D721Med (cell line): ENCODE measurements at regions not wholly inside any gene's neighbourhood (a gene's known extent, or its start where the extent isn't known, plus 50 kb on each side); places are given as distances from the start of the nearest gene placed in this dataset.

Source experiments
- DNase-seq: peaks from one replicate; pipeline ENCODE4 v3.0.0; 2011; ENCODE audit warnings: low spot score; ENCODE audit not compliant: insufficient read length
- FAIRE-seq: peaks from 2 replicates; lab custom pipeline; 2011; peaks lifted over from hg19 to GRCh38; lab: Jason Lieb, UNC
- TF ChIP-seq, protein P1 (sequence below): IDR thresholded peaks from 2 replicates; pipeline ENCODE4 v1.5.1; 2012; ENCODE audit warnings: mild to moderate bottlenecking, control low read depth; ENCODE audit not compliant: insufficient read depth; ENCODE audit errors: missing control alignments

DNA sequence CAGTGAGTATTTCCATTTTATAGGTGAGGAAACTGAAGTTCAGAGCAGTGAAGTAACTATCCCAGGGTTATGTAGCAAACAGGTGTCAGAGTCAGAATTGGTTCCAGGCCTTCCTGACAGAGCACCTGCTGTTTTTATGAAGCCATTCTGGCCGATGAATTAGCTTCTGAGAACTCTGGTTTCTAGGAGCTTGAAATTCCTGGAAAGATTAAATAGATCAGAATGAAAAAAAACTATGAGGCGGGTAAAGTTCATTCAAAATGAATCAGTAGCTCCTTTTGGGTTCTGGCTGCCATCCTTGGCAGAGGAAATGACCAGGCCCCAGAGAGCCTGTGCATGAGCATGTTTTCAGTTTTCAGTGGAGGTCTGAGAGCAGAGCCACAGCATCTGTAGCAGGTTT, 59.3 kb upstream of the CFAP161 start:
- no peak for FAIRE-seq
- TF ChIP-seq, protein P1, sequence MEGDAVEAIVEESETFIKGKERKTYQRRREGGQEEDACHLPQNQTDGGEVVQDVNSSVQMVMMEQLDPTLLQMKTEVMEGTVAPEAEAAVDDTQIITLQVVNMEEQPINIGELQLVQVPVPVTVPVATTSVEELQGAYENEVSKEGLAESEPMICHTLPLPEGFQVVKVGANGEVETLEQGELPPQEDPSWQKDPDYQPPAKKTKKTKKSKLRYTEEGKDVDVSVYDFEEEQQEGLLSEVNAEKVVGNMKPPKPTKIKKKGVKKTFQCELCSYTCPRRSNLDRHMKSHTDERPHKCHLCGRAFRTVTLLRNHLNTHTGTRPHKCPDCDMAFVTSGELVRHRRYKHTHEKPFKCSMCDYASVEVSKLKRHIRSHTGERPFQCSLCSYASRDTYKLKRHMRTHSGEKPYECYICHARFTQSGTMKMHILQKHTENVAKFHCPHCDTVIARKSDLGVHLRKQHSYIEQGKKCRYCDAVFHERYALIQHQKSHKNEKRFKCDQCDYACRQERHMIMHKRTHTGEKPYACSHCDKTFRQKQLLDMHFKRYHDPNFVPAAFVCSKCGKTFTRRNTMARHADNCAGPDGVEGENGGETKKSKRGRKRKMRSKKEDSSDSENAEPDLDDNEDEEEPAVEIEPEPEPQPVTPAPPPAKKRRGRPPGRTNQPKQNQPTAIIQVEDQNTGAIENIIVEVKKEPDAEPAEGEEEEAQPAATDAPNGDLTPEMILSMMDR: no peak
- DNase-seq: no peak

DNA sequence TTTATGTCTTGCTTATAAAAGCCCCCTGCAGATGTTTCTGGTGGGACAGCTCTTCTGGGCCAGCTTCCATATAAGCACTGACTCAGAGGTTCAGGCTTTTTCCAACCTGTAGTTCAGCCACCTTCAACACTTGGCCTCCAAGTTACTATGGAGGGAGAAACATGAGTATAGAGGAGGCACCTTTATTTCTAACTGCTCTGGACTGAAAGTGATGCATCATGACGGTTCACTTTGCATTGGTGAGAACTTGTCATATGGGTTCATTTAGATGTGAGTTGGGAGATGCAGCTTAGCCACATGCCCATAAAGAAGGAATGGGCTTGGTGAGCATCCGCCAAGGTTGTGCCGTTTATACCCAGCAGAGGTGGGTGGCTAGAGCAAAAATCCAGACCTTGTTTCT, 58.8 kb upstream of the CFAP161 start:
- FAIRE-seq (no peak), DNase-seq (no peak)
- TF ChIP-seq, protein P1: no peak

DNA sequence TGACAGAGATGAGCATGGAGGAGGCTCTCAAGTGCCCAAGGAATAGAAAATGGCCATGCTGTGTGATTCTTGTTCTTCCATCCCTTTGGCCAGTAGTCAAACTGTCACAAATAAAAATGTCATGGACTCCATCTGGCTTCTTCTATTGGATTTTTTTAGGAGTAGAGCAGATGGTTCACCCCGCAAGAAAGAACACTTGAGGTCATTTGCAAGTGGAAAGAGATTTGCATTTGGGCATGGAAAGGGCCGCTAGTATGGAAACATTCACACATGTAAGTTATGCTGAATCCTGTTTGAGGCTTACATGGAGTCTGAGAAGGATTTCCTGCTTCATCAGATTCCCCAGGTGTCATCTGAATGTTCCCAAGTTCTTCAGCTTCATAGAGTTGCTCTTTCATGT, 53.1 kb upstream of the CFAP161 start:
- TF ChIP-seq, protein P1: no peak
- no peak for DNase-seq
- no peak for FAIRE-seq

DNA sequence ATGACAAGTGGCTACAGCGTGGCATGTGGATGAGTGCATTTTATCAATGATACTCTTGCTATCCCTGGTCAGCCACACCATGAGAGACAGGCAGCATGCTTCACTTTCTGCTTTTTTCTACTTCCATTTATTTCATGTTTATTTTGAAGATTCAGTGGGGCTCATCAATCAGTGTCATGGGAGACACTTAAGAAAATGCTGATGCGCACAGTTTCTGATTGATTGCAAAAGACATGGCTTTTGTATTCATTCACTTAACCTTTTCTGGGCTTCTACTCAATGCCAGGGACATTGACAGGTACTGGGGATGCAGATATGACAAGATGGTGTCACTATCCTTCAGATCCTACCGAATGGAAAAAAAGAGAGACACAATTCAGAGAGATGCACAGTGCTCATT, 50.9 kb upstream of the CFAP161 start:
- TF ChIP-seq, protein P1: no peak
- no peak for FAIRE-seq
- DNase-seq: no peak
